ENCODE measurements at regions not wholly inside any gene's neighbourhood (a gene's known extent, or its start where the extent isn't known, plus 50 kb on each side); places are given as distances from the start of the nearest gene placed in this dataset.

GRCh38 chr5:102068870-102069269 is 227.2 kb downstream of the SLCO4C1 start:
- H2BK15ac ChIP-seq (ENCODE audit: low read depth, low read length) = no peak overlapping the region
- H4K20me1 ChIP-seq (ENCODE audit: control insufficient read depth, insufficient read depth, insufficient read length) = no peaks in the 10 kb centered on the region
- no peak overlapping the region for H2BK20ac ChIP-seq (ENCODE audit: low read depth, low read length, poor library complexity, severe bottlenecking)
- H2AFZ ChIP-seq (ENCODE audit: low read length) = no peak overlapping the region
- H3K4me3 Mint-ChIP-seq = no peak overlapping the region
- no peak overlapping the region for H3T11ph ChIP-seq (ENCODE audit: low read length)
- no peak overlapping the region for H3K56ac ChIP-seq (ENCODE audit: insufficient read length, low read depth, low read length)
- H3K4me2 ChIP-seq (ENCODE audit: insufficient read depth, insufficient read length, low read length) = no peak overlapping the region
- H3K79me2 ChIP-seq (ENCODE audit: insufficient read depth, low read length) = no peaks in the 10 kb centered on the region
- peak overlapping the region in 1 of 3 experiments; percentile 25; a peak in 1 of 7 replicates for H3K27ac Mint-ChIP-seq
- no peaks in the 10 kb centered on the region for H3K4me1 ChIP-seq (ENCODE audit: insufficient read depth, low read length)
- H3K4ac ChIP-seq (ENCODE audit: low read depth, low read length) = no peak overlapping the region
- H2BK5ac ChIP-seq (ENCODE audit: insufficient read length, low read length) = no peak overlapping the region
- no peaks in the 10 kb centered on the region for H3K4me1 Mint-ChIP-seq
- no peaks in the 10 kb centered on the region for H3K79me1 ChIP-seq (ENCODE audit: insufficient read depth, low read depth, low read length, poor library complexity, severe bottlenecking)
- no peak overlapping the region for H2BK120ac ChIP-seq (ENCODE audit: low read depth, low read length, poor library complexity, severe bottlenecking)
- no peak overlapping the region for H3K27ac ChIP-seq (ENCODE audit: insufficient read length, low read depth, low read length)
- H4K8ac ChIP-seq (replicated peaks; ENCODE audit: insufficient read length, low read depth, low read length) = no peak overlapping the region
- no peak overlapping the region for H2AK5ac ChIP-seq (ENCODE audit: insufficient read length, low read length)
- no peaks in the 10 kb centered on the region for H3K9me3 Mint-ChIP-seq
- H3K27me3 Mint-ChIP-seq (ENCODE audit: low read depth) = no peaks in the 10 kb centered on the region
- H2BK12ac ChIP-seq (ENCODE audit: insufficient read length, low read depth, low read length) = no peak overlapping the region
- H3K23me2 ChIP-seq (ENCODE audit: insufficient read length, low read depth, low read length, poor library complexity, severe bottlenecking) = no peaks in the 10 kb centered on the region
- DNase-seq = no peak
- no peaks in the 10 kb centered on the region for H3K9me3 ChIP-seq (ENCODE audit: control insufficient read depth, low read depth, low read length)
- no peak overlapping the region for H3K23ac ChIP-seq (ENCODE audit: insufficient read length, low read depth, low read length)
- H3K36me3 Mint-ChIP-seq (ENCODE audit: insufficient read depth in 1 of 3, low read depth in 3 of 3) = no peaks in the 10 kb centered on the region
- no CpG with 5 or more reads among the region's 3 CpGs for WGBS (ENCODE audit: extremely low coverage, insufficient read length, low lambda C conversion rate)
- no peak overlapping the region for H3K14ac ChIP-seq (ENCODE audit: insufficient read depth, low read length)
- TF ChIP-seq, protein P1, sequence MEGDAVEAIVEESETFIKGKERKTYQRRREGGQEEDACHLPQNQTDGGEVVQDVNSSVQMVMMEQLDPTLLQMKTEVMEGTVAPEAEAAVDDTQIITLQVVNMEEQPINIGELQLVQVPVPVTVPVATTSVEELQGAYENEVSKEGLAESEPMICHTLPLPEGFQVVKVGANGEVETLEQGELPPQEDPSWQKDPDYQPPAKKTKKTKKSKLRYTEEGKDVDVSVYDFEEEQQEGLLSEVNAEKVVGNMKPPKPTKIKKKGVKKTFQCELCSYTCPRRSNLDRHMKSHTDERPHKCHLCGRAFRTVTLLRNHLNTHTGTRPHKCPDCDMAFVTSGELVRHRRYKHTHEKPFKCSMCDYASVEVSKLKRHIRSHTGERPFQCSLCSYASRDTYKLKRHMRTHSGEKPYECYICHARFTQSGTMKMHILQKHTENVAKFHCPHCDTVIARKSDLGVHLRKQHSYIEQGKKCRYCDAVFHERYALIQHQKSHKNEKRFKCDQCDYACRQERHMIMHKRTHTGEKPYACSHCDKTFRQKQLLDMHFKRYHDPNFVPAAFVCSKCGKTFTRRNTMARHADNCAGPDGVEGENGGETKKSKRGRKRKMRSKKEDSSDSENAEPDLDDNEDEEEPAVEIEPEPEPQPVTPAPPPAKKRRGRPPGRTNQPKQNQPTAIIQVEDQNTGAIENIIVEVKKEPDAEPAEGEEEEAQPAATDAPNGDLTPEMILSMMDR (conservative IDR thresholded peaks at IDR 0.05) = no peak
- no peak overlapping the region for H3K18ac ChIP-seq (ENCODE audit: insufficient read length, low read depth, low read length)
- H4K5ac ChIP-seq (ENCODE audit: insufficient read length, low read depth, low read length) = no peak overlapping the region
- no peak overlapping the region for H4K91ac ChIP-seq (ENCODE audit: insufficient read length, low read depth, low read length)
- H3K27me3 ChIP-seq (ENCODE audit: insufficient read depth, low read length) = no peaks in the 10 kb centered on the region
- H3K9ac ChIP-seq (ENCODE audit: extremely low read depth, insufficient read length, low read length) = no peak overlapping the region

Data from H9 (cell line).